Trophoblast cell (in vitro differentiated cells and primary cell): ENCODE measurements at regions not wholly inside any gene's neighbourhood (a gene's known extent, or its start where the extent isn't known, plus 50 kb on each side); places are given as distances from the start of the nearest gene placed in this dataset.
A peak's percentile ranks its signal among the peaks of the same experiment; 100 is the strongest.

Experiments
- DNase-seq, 2 donors: peaks; one replicate each; pipeline ENCODE4 v3.0.0-alpha.2; 2016
- H2AFZ ChIP-seq: 2 replicates; pipeline ENCODE4 v1.6.1; 2013; ENCODE audit warnings: low read length, moderate library complexity, mild to moderate bottlenecking; ENCODE audit not compliant: insufficient read depth, poor library complexity
- H2AK5ac ChIP-seq: 2 replicates; pipeline ENCODE4 v1.6.1; 2013; ENCODE audit warnings: mild to moderate bottlenecking, low read length
- H2BK120ac ChIP-seq: 2 replicates; pipeline ENCODE4 v1.6.1; 2013; ENCODE audit warnings: low read length, mild to moderate bottlenecking, moderate library complexity; ENCODE audit not compliant: insufficient read depth, poor library complexity
- H2BK12ac ChIP-seq: 2 replicates; pipeline ENCODE4 v1.6.1; 2013; ENCODE audit warnings: mild to moderate bottlenecking, low read length, moderate library complexity
- H2BK5ac ChIP-seq: 2 replicates; pipeline ENCODE4 v1.6.1; 2013; ENCODE audit warnings: low read length, low read depth, moderate library complexity, mild to moderate bottlenecking; ENCODE audit not compliant: poor library complexity
- H3K14ac ChIP-seq: 2 replicates; pipeline ENCODE4 v1.6.1; 2013; ENCODE audit warnings: mild to moderate bottlenecking, low read length
- H3K18ac ChIP-seq: 2 replicates; pipeline ENCODE4 v1.6.1; 2013; ENCODE audit warnings: mild to moderate bottlenecking, low read length
- H3K23ac ChIP-seq: 2 replicates; pipeline ENCODE4 v1.6.1; 2013; ENCODE audit warnings: low read length
- H3K27ac ChIP-seq: 2 replicates; pipeline ENCODE4 v1.5.1; 2013; ENCODE audit warnings: low read depth, mild to moderate bottlenecking, inconsistent platforms, low read length, moderate library complexity
- H3K27me3 ChIP-seq: 2 replicates; pipeline ENCODE4 v1.6.1; 2013; ENCODE audit warnings: inconsistent platforms, mild to moderate bottlenecking, low read length, moderate library complexity; ENCODE audit not compliant: insufficient read depth
- H3K36me3 ChIP-seq, 2 experiments: 1 replicate in 1 of 2; 2 replicates in 1 of 2; pipeline ENCODE4 v1.6.1; 2013; ENCODE audit warnings: low read length in 2 of 2, mild to moderate bottlenecking in 2 of 2, moderate library complexity in 1 of 2; ENCODE audit not compliant: insufficient read depth in 2 of 2, control insufficient read depth in 1 of 2
- H3K4ac ChIP-seq: 2 replicates; pipeline ENCODE4 v1.6.1; 2013; ENCODE audit warnings: low read depth, mild to moderate bottlenecking, low read length, moderate library complexity
- H3K4me1 ChIP-seq, 2 experiments: 1 replicate in 1 of 2; 2 replicates in 1 of 2; pipeline ENCODE4 v1.6.1; 2013; ENCODE audit warnings: low read length in 2 of 2, mild to moderate bottlenecking in 2 of 2, moderate library complexity in 1 of 2; ENCODE audit not compliant: insufficient read depth in 2 of 2, control insufficient read depth in 1 of 2
- H3K4me2 ChIP-seq: 2 replicates; pipeline ENCODE4 v1.6.1; 2013; ENCODE audit warnings: inconsistent platforms, mild to moderate bottlenecking, low read length, moderate library complexity
- H3K4me3 ChIP-seq: 2 replicates; pipeline ENCODE4 v1.5.1; 2013; ENCODE audit warnings: mild to moderate bottlenecking, low read depth, low read length, inconsistent platforms
- H3K79me1 ChIP-seq: one replicate; pipeline ENCODE4 v1.6.1; 2013; ENCODE audit warnings: low read length
- H3K79me2 ChIP-seq: 2 replicates; pipeline ENCODE4 v1.6.1; 2013; ENCODE audit warnings: low read length, mild to moderate bottlenecking; ENCODE audit not compliant: control insufficient read depth, insufficient read depth, poor library complexity
- H3K9ac ChIP-seq: 2 replicates; pipeline ENCODE4 v1.6.1; 2013; ENCODE audit warnings: mild to moderate bottlenecking, low read length
- H3K9me3 ChIP-seq: 2 replicates; pipeline ENCODE4 v1.6.1; 2013; ENCODE audit warnings: low read depth, mild to moderate bottlenecking, control low read depth, inconsistent platforms, low read length; ENCODE audit not compliant: insufficient read depth
- H4K12ac ChIP-seq: 2 replicates; pipeline ENCODE4 v1.6.1; 2013; ENCODE audit warnings: low read depth, mild to moderate bottlenecking, low read length, moderate library complexity
- H4K8ac ChIP-seq: 2 replicates; pipeline ENCODE4 v1.6.1; 2013; ENCODE audit warnings: low read depth, mild to moderate bottlenecking, low read length, moderate library complexity
- H4K91ac ChIP-seq: one replicate; pipeline ENCODE4 v1.6.1; 2013; ENCODE audit warnings: low read depth, mild to moderate bottlenecking, low read length, moderate library complexity
- WGBS: extraction: QIAGEN DNeasy Blood & Tissue Kit; methylation state at CpG from one replicate; pipeline ENCODE4 v1.1.7; 2013; ENCODE audit warnings: missing lambda C conversion rate; ENCODE audit not compliant: insufficient read length, insufficient coverage; ENCODE audit errors: extremely low coverage; 5-methylcytosine and 5-hydroxymethylcytosine counted together

DNA sequence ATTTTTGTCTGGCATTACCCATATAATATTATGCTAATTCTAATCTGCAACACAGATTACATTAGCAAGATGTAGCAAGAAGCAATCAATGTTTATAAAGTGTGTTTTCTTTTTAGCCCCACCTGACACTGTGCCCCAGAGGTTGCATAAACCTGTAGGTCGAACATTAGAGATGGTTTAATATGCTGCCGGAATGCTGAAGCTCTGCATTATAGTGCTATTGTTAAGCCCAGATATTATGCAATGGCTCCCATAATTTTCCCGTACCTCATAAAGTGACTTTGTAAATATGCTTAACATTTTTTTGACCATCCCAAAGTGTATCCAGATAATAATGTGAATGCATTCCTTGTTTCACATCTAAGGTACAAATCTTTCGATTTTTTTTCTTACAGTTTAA, 109.3 kb upstream of the MAP4K3 start:
- no peak overlapping the region for H3K27ac ChIP-seq
- H3K4me1 ChIP-seq: no peaks in the 10 kb centered on the region
- no peak overlapping the region for H2AFZ ChIP-seq
- H2BK120ac ChIP-seq: no peak overlapping the region
- no peak overlapping the region for H4K12ac ChIP-seq
- H3K36me3 ChIP-seq: no peaks in the 10 kb centered on the region
- no peak overlapping the region for H2AK5ac ChIP-seq
- H4K8ac ChIP-seq: no peak overlapping the region
- H3K18ac ChIP-seq: no peak overlapping the region
- DNase-seq: no peak
- no peaks in the 10 kb centered on the region for H3K79me1 ChIP-seq
- H3K27me3 ChIP-seq: no peaks in the 10 kb centered on the region
- no peak overlapping the region for H3K4me3 ChIP-seq
- no peak overlapping the region for H3K4ac ChIP-seq
- no peak overlapping the region for H4K91ac ChIP-seq
- H3K23ac ChIP-seq: no peak overlapping the region
- no peak overlapping the region for H3K14ac ChIP-seq
- WGBS: no CpG with 5 or more reads among the region's 4 CpGs
- no peak overlapping the region for H2BK5ac ChIP-seq
- no peak overlapping the region for H3K4me2 ChIP-seq
- H2BK12ac ChIP-seq: no peak overlapping the region
- H3K9me3 ChIP-seq: peaks cover 2% of the 10 kb centered on the region
- H3K9ac ChIP-seq: no peak overlapping the region
- no peaks in the 10 kb centered on the region for H3K79me2 ChIP-seq

DNA sequence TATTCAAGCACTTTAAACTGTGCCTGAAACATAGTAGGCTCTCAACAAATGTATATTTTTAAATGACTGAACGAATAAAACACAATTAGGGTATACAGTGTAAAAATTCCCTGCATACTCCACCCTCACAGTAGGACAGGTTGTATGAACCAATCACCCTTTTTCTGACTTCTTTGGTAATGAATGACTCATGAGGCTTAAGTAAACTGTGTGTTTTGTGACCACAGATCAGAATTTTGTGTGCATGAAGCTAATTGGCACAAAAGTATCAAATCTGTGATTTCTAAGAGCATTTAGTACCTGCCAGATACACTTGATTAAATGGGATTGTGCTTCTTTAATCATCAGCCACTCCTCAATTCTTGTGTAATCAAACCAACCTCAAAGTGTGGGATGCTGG, 109.9 kb upstream of the MAP4K3 start:
- Histone ChIP-seq H2BK120ac (no peak overlapping the region), H3K14ac (no peak overlapping the region), H4K91ac (no peak overlapping the region), H2AK5ac (no peak overlapping the region), H3K79me1 (no peaks in the 10 kb centered on the region), H3K4me2 (no peak overlapping the region), H2AFZ (no peak overlapping the region), H4K8ac (no peak overlapping the region), H3K4ac (no peak overlapping the region), H3K4me1 (no peaks in the 10 kb centered on the region), H3K9me3 (peaks cover 2% of the 10 kb centered on the region), H4K12ac (no peak overlapping the region), H2BK5ac (no peak overlapping the region), H3K18ac (no peak overlapping the region), H3K27me3 (no peaks in the 10 kb centered on the region), H3K27ac (no peak overlapping the region), H2BK12ac (no peak overlapping the region), H3K9ac (no peak overlapping the region), H3K79me2 (no peaks in the 10 kb centered on the region), H3K4me3 (no peak overlapping the region), H3K23ac (no peak overlapping the region), H3K36me3 (no peaks in the 10 kb centered on the region)
- no CpG with 5 or more reads among the region's 1 CpG for WGBS
- no peak for DNase-seq

DNA sequence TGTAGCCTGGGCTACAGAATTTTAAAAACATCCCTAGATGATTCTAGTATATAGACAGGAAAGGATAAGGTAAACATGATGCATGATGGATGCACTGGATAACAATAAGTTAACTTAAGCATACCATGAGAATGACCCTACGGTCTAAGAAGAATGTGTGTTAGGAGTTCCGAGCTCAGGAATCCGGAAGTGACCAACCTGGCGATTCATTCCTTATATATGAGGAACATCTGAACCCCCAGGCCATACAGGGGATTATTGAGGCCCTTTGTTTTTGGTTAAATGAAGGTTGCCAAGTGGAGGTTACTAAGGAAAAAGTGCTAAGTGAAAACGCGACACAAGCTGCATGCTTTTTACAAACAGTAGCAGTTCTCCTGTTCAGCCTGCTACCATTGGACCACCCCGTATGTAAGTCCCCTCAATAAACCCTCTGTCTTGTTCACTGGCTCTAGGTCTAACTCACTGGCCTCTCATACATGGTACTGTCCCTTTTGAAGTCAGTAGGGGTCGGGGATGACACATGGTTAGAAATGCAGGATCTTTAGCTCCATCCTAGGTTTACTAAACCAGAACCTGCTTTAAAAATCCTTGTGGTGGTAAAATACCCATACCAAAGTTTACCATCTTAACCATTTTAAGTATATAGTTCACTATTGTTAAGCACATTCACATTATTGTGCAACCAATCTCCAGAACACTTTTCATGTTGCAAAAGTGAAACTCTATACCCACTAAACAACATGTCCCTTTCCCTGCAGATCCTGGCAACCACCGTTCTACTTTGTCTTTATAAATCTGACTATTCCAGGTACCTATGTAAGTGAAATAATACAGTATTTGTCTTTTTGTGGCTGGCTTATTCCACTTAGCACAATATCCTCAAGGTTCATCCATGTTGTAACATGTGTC, 111.0 kb upstream of the MAP4K3 start:
- no peak overlapping the region for H4K91ac ChIP-seq
- WGBS: no CpG with 5 or more reads among the region's 9 CpGs
- no peak overlapping the region for H2BK12ac ChIP-seq

DNA sequence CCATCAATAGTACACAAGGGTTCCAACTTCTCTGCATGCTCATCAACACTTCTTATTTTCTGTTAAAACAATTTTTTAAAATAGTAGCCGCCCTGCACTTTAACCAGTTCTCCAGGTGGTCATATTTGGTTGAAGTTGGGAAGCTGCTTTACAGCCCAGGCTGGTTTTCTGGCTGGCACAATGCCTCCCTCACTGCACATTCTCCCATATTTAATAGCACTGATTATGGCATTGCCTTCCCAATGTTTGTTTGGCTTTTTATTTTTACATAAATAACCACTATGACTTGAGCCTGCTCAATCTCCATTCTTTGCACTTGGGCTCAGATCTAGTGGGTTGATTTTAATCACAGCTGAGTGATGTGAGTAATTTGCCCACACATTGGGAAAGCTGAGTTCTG, 111.9 kb upstream of the MAP4K3 start:
- no peak overlapping the region for H2AFZ ChIP-seq
- H3K23ac ChIP-seq: no peak overlapping the region
- H3K4me1 ChIP-seq: no peaks in the 10 kb centered on the region
- no peak overlapping the region for H3K27ac ChIP-seq
- no peak overlapping the region for H2AK5ac ChIP-seq
- no peak overlapping the region for H3K4me2 ChIP-seq
- no peak overlapping the region for H4K12ac ChIP-seq
- no peaks in the 10 kb centered on the region for H3K79me2 ChIP-seq
- no peak overlapping the region for H4K91ac ChIP-seq
- H3K9ac ChIP-seq: no peak overlapping the region
- no peak overlapping the region for H2BK12ac ChIP-seq
- no peak for DNase-seq
- no peak overlapping the region for H3K14ac ChIP-seq
- H4K8ac ChIP-seq: no peak overlapping the region
- no peak overlapping the region for H3K4me3 ChIP-seq
- no peak overlapping the region for H3K18ac ChIP-seq
- H3K27me3 ChIP-seq: no peaks in the 10 kb centered on the region
- peaks cover 2% of the 10 kb centered on the region for H3K9me3 ChIP-seq
- H3K79me1 ChIP-seq: no peaks in the 10 kb centered on the region
- H3K4ac ChIP-seq: no peak overlapping the region
- no peak overlapping the region for H2BK5ac ChIP-seq
- WGBS: no CpG with 5 or more reads among the region's 1 CpG
- no peaks in the 10 kb centered on the region for H3K36me3 ChIP-seq
- no peak overlapping the region for H2BK120ac ChIP-seq

More for the DNA sequence above, 111.0 kb upstream of the MAP4K3 start:
- Histone ChIP-seq H3K4me2 (no peak overlapping the region), H3K9me3 (peaks cover 2% of the 10 kb centered on the region), H3K4me3 (no peak overlapping the region), H3K9ac (no peak overlapping the region), H3K27ac (no peak overlapping the region), H2AK5ac (no peak overlapping the region), H3K36me3 (no peaks in the 10 kb centered on the region), H2BK120ac (no peak overlapping the region), H3K79me2 (no peaks in the 10 kb centered on the region), H2AFZ (no peak overlapping the region), H3K18ac (no peak overlapping the region), H3K23ac (no peak overlapping the region), H3K4me1 (no peaks in the 10 kb centered on the region), H2BK5ac (no peak overlapping the region), H4K12ac (no peak overlapping the region), H3K27me3 (no peaks in the 10 kb centered on the region), H3K4ac (no peak overlapping the region), H3K14ac (no peak overlapping the region), H4K8ac (no peak overlapping the region), H3K79me1 (no peaks in the 10 kb centered on the region)
- DNase-seq: peak; percentile 94 to 97
